ENCODE measurements at regions not wholly inside any gene's neighbourhood (a gene's known extent, or its start where the extent isn't known, plus 50 kb on each side); places are given as distances from the start of the nearest gene placed in this dataset.

DNA sequence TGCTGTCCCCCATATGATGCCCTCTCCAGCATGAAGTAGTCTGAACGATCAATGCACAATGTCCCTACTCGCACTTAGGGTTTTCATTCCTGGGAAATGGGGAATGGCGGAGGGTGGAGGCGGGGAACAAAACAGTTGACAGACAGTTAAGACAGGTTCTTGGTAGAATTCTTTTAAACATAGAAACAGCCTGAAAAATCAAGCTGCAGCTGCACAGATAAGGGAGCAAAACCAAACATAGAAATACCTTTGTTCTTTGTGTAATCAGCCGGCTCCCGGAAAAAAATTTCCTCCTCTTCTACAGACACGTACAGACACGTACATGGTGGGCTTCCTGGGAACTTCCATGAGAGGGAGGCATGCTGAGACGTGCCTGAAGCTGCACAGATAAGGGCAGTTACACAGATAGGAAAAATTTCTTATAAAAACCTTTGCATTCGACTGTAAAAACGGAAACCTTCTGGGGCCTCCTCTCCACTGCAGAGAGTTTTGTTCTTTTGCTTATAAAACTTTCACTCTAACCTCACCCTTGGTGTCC is 662.4 kb upstream of the PTPRD start:
- no peak for TF ChIP-seq GATA2 (IDR thresholded peaks at IDR 0.05; ENCODE audit: low read depth, low read length)
- no peak for TF ChIP-seq GATA3 (IDR thresholded peaks at IDR 0.05; ENCODE audit: low read depth, low read length)
